RPMI7951 (cell line): ENCODE measurements at regions not wholly inside any gene's neighbourhood (a gene's known extent, or its start where the extent isn't known, plus 50 kb on each side); places are given as distances from the start of the nearest gene placed in this dataset.
"Not testable (repeated sequence)": the region's sequence is repeated elsewhere in the genome, so short reads cannot be mapped to it uniquely, and the experiment has no call there.

Experiments
- DNase-seq: peaks from one replicate; pipeline ENCODE4 v3.0.0-alpha.2; 2012; ENCODE audit warnings: low read depth

DNA sequence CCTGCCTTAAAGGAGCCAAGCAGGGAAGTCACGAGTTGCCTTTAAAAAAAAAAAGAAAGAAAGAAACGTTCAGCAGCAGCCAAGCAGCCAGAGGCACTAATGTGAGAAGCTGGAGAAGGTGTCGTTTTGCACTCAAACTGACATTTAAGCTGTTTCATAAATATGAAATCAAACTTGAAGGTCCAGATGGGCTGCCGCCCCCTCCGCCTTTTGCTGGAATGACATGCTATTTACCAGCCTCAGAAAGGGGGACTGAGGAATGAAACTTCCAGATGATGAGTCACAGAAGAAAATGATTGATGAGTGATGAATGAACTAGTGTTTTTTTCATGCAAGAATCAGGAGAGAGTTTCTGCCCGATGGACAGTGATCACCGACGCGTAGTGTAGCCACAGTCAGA, 396.8 kb downstream of the IGSF11 start:
- no peak for DNase-seq

DNA sequence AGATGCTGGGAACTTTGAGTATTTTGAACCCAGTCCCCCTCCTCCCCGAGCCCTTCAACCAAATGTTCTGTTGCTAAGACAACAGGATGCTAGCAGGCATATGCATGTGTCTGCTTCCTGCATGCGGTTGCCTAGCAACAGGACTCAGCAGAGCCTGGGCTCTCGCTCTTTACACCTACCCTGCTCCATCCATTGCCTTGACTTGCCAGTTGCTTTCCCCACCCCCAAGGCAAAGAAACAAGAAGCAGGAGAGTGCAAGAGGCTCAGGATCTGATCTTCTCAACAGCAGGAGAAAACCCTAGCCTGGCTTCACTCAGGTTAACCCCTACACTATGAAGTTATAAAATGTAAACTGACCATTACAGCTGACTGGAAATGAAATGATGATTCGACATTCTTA, 393.0 kb downstream of the IGSF11 start:
- DNase-seq = no peak

- no peak for DNase-seq
Measured at GRCh38 chr3:118671192-118671591, 363.5 kb downstream of the IGSF11 start.

GRCh38 chr3:118675305-118675704, 359.3 kb downstream of the IGSF11 start:
- no peak for DNase-seq

DNA sequence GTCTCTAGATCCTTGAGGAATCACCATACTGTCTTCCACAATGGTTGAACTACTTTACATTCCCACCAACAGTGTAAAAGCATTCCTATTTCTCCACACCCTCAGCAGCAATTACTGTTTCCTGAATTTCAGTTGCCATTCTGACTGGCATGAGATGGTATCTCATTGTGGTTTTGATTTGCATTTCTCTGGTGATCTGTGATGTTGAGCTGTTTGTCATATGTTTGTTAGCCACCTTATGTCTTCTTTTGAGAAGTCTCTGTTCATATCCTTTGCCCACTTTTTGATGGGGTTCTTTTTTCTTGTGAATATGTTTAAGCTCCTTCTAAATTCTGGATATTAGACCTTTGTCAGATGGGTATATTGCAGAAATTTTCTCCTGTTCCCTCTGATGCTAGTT, 356.0 kb downstream of the IGSF11 start:
- DNase-seq = not testable (repeated sequence)

GRCh38 chr3:118682921-118683320, 351.7 kb downstream of the IGSF11 start:
- peak; percentile 11 for DNase-seq

DNA sequence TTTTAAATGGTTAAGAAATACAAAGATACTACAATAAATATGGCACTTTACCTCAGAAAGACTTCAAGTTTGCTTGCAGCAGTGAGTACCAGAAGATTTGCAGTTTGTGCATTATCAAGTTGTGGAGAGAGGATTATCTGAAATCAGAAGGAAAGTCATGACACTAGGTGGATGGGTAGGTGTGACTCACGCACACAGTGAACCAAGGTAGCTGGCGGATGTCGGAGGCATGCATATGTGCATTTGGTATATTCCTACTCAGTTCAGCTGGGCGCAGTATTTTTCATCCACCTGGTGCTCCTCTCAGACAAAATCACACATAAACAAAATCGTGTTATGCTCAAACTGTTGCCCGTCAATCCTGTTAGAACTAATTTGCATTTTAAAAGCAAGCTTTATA, 351.0 kb downstream of the IGSF11 start:
- DNase-seq = no peak

GRCh38 chr3:118688396-118688884, 346.2 kb downstream of the IGSF11 start:
- no peak for DNase-seq

- no peak for DNase-seq
Measured at GRCh38 chr3:118692416-118692815, 342.2 kb downstream of the IGSF11 start.

DNA sequence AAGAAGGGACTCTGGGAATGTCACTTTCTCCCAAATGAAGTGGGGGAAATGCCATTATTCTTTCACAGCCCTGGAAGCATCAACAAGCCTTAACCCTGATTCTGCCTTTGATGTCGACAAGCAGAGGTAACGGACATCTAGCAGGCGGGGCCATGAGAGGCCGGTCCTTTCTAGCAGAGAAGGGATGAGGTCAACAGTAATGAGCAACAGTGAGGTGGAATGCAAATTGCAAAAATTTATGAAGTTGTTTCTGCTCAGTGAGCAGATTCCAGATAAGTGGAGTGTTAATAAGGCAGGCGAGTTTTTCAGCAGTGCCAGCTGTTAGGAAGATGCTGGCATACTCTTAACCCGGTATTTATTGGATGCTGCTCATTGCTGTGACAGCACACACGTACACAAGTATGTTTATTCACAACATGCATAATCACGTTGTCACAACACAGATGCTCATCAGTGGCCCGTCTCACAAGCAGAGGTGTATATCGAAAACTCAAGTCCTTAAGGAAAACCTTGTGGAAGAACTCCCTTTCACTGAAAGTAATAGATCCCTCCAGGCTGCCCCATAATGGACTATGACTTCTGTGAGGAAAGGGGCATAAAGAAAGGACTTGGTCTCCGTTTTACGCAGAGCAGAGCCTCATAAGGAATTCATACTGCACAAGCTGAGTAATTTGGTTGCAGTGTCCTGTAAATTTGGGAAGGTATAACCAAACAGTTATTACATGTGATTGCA, 329.0 kb downstream of the IGSF11 start:
- DNase-seq = no peak

DNA sequence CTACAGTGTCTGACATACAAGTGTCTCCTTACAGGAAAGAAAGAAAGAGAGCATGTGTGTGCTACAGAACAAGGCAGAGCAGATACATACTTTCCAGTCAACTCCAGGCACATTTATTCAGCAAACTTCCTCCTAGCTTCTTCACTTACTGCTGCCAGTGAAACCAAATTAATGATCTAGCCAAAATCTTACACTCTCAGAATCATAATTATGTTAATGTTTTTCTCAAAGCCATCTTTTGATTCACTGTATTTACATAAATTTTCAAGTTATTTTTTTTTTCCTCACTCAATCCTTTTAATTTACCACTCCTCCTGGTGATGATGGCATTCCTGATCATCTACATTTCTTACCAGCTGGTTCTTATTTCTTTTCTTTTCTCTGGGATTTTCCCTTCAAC, 326.7 kb downstream of the IGSF11 start:
- no peak for DNase-seq

DNA sequence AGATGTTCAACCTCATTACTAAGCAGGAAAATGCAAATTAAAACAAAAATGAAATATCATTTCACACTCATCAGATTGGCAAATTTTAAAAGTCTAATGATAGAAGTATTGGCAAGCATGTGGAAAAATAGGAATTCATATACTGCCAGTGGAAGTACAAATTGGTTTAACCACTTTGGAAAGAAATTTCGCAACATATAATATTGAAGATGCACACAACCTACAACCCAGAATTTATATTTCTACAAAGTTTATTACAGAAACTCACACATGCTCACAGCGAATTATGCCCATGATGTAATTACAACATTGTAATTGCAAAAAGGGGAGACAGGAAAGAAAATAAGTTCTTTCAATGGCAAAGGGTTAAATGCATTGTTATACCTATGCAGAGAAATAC, 324.1 kb downstream of the IGSF11 start:
- DNase-seq = no peak

GRCh38 chr3:118713502-118714207, 321.0 kb downstream of the IGSF11 start:
- DNase-seq = no peak

GRCh38 chr3:118714800-118715199, 319.8 kb downstream of the IGSF11 start:
- no peak for DNase-seq

GRCh38 chr3:118729546-118729945, 305.1 kb downstream of the IGSF11 start:
- DNase-seq = no peak

DNA sequence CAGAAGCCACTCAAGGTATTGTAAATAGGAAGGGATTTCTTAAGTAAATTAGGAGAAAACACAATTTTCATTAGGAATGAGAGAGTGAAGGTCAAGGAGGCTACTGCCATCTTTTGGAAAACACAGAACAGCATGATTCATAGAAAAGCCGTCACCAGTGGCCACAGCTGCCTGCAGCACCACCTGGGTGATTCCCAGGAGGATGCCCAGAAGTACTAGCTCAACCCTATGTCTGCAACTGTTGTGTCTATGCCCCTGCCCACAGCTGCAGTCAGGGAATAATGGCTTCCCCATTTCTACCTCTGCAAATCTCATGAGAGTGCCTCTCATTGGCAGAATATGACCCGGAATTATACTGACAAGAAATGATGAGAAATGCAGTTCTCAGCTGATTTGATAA, 300.0 kb downstream of the IGSF11 start:
- no peak for DNase-seq

DNA sequence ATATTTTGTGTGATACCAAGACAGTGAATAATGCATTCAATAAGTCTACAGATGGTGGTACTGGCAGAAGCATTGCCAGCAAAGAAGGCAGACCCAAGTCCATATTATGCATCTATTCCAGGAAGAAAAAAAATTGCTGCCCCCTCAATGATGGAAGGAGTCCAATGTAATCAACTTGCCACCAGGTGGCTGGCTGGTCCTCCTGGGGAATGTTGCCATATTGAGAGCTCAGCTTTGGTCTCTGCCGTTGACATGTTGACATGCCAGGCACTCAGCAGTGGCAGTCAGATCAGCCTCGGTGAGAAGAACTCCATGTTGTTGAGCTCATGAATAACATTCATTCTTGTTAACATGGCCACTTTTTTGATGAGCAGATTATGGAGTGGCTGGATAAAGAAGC, 298.5 kb downstream of the IGSF11 start:
- DNase-seq = no peak

GRCh38 chr3:118740722-118741290, 293.8 kb downstream of the IGSF11 start:
- DNase-seq = no peak

DNA sequence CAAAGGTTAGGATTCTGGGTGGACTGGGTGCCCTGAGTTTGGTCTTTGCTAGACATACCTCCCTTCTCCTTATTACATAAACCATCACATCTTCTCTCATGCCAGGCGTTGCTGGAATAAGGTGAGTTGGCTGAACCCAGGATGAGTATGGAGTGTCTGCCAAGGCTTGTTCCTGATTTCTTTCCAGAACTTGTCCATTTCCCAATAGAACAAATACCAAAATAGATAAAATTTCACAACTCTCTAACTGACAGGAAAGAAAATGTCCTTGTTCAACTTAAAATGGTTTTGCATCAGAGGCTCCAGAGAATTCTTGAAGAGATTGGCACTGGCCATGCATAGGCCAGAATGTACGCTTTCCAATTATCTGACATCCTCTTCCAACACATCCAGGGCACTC, 291.9 kb downstream of the IGSF11 start:
- DNase-seq = no peak

DNA sequence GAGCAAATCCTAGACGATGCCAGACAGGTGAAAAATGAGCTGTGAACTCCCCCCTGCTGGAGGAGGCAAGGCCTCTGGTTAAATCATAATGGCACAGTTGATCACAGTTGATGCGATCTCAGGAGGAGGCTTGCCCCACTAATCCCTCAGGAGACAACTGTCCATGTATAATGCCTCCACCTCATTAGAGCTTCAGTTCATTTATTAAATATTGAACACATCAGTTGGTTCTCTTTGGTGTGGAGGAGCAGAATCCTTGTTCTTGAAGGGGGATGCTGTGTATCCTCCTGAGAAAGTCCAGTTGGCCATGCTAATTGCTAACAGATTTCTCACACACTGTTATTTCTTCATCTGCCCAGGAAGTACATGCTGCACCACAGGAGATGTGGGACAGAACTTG, 290.5 kb downstream of the IGSF11 start:
- DNase-seq = no peak

DNA sequence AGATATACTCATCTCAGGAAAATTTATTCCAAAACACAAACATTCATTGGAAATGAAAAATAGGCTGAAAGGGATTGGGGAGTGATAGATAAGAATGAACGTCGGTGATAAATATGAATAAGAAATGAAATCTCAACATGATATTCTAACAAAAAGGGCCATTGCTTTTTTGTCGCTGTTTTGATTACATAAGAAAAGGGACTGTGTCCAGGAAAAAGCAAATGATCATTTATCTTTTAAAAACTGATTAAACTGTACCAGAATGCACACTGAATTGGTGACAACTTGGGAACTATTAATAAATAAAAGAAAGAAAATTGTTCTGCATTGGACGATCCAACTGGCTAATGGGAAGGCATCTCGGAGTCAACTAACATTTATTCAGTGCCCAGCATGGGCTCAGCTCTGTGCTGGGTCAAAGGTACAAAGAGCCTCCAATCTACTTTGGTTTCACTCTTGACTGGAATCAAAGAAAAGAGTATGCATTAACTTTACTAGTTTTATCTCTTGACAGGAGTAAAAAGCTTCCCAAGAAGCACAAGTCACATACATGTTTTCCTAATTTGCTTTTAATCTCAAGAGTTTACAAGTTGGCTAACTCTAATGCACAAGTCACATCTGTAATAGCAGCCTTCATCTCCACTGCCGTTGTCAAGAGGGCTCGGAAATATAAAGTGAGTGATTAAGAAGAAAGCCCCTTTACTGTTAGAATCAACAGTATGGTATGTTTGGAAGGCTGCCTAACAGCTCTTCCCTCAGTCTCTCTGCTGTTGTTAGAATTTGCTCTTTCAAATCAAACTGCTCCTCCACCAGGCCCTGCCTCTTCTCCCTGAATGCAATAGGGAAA, 280.0 kb downstream of the IGSF11 start:
- DNase-seq = no peak

GRCh38 chr3:118755253-118755801, 279.3 kb downstream of the IGSF11 start:
- no peak for DNase-seq
